ENCODE measurements at regions not wholly inside any gene's neighbourhood (a gene's known extent, or its start where the extent isn't known, plus 50 kb on each side); places are given as distances from the start of the nearest gene placed in this dataset.

- Histone ChIP-seq H2AK5ac (ENCODE audit: low read depth, low read length) (no peak overlapping the region), H3K27ac (ENCODE audit: low read depth, low read length) (no peak overlapping the region), H4K20me1 (replicated peaks in 1 of 2; ENCODE audit: control insufficient read depth in 1 of 2, insufficient read depth in 2 of 2, low read length in 2 of 2) (no peaks in the 10 kb centered on the region), H2BK20ac (ENCODE audit: low read length) (no peak overlapping the region), H3K9me3 (ENCODE audit: insufficient read depth in 2 of 2, low read depth in 1 of 2, low read length in 1 of 2) (0 out of 4 replicates have a peak, but pooled peaks cover 0 to 2% of the 10 kb centered on the region in 2 experiments), H3K18ac (ENCODE audit: extremely low read depth, low read length) (no peak overlapping the region), H3K4me3 (ENCODE audit: extremely low read depth in 1 of 4, insufficient read depth in 2 of 4, low read depth in 3 of 4, low read length in 4 of 4) (no peak overlapping the region), H2BK5ac (ENCODE audit: low read depth, low read length) (no peak overlapping the region), H3K79me1 (ENCODE audit: low read depth, low read length) (no peaks in the 10 kb centered on the region), H3K4me2 (ENCODE audit: insufficient read depth in 1 of 2, low read depth in 2 of 2, low read length in 2 of 2) (no peak overlapping the region), H3K36me3 (ENCODE audit: control insufficient read depth in 2 of 4, insufficient read depth in 4 of 4, low read length in 3 of 4) (no peaks in the 10 kb centered on the region), H3K4me1 (replicated peaks in 1 of 4; ENCODE audit: control insufficient read depth in 3 of 4, insufficient read depth in 4 of 4, low read length in 3 of 4) (no peaks in the 10 kb centered on the region; a peak in 1 of 7 replicates), H4K91ac (replicated peaks; ENCODE audit: insufficient read length, low read length) (no peak overlapping the region), H3K9ac (replicated peaks in 1 of 4; ENCODE audit: extremely low read depth in 1 of 4, low read depth in 3 of 4, low read length in 3 of 4) (no peak overlapping the region), H3K79me2 (ENCODE audit: control insufficient read depth in 1 of 2, insufficient read depth in 2 of 2, low read length in 2 of 2) (no peaks in the 10 kb centered on the region), H4K5ac (ENCODE audit: insufficient read length, low read depth, low read length) (no peak overlapping the region), H3K56ac (replicated peaks; ENCODE audit: insufficient read length, low read depth, low read length) (no peak overlapping the region), H3K23ac (ENCODE audit: insufficient read length) (no peak overlapping the region), H2AFZ (ENCODE audit: low read length) (no peak overlapping the region), H2BK120ac (replicated peaks; ENCODE audit: low read depth, low read length) (no peak overlapping the region), H2BK15ac (ENCODE audit: low read length) (no peak overlapping the region), H2BK12ac (ENCODE audit: low read depth, low read length) (no peak overlapping the region), H3K4ac (replicated peaks; ENCODE audit: insufficient read length, low read depth, low read length) (no peak overlapping the region), H3K14ac (ENCODE audit: insufficient read length) (no peak overlapping the region), H4K8ac (ENCODE audit: extremely low read depth, insufficient read depth, low read length) (no peak overlapping the region), H3K23me2 (ENCODE audit: low read depth, low read length) (no peaks in the 10 kb centered on the region; the same call in 1 of the 2 replicates), H3K27me3 (replicated peaks in 1 of 4; ENCODE audit: control insufficient read depth in 3 of 4, extremely low read depth in 1 of 4, insufficient read depth in 3 of 4, low read length in 3 of 4) (no peaks in the 10 kb centered on the region)
- FAIRE-seq (no peak), DNase-seq (ENCODE audit: low read depth in 1 of 2, low spot score in 2 of 2) (no peak)
- CTCF ChIA-PET (ENCODE audit: partially characterized antibody): interaction anchor here (1.1 to 2.6 kb wide), 4 partner anchors 10 to 47 kb away, joined by 3 to 10 read pairs (median 6); no protein-coding TSS in a partner anchor
- TF ChIP-seq BACH1 (IDR thresholded peaks at IDR 0.05; ENCODE audit: low read length): no peak
- TF ChIP-seq CHD1 (IDR thresholded peaks at IDR 0.05; ENCODE audit: low read depth, low read length): no peak
- TF ChIP-seq SIN3A (conservative IDR thresholded peaks at IDR 0.05 in 1 of 2, IDR thresholded peaks at IDR 0.05 in 1 of 2; ENCODE audit: low read depth in 1 of 2, low read length in 2 of 2): no peak
- no peak for TF ChIP-seq KDM5A (IDR thresholded peaks at IDR 0.05; ENCODE audit: low read length)
- POLR2A ChIA-PET (ENCODE audit: partially characterized antibody): no interaction called here
- 88% methylated on average over 6 of the region's 6 CpGs; no CpG with 5 or more reads in 1 of the 2 experiments for WGBS, 2 experiments (ENCODE audit: extremely low coverage in 1 of 2, insufficient coverage in 1 of 2, insufficient read length in 1 of 2, insufficient replicate concordance in 2 of 2, low coverage in 1 of 2, low lambda C conversion rate in 2 of 2, missing lambda C conversion rate in 1 of 2)
Observed at GRCh38 chr2:71876542-71877451, 270.9 kb downstream of the CYP26B1 start.
